ENCODE measurements at regions not wholly inside any gene's neighbourhood (a gene's known extent, or its start where the extent isn't known, plus 50 kb on each side); places are given as distances from the start of the nearest gene placed in this dataset.

GRCh38 chr5:104754311-104754995, 1191.9 kb upstream of the NUDT12 start:
- TF ChIP-seq CTCF (IDR thresholded peaks at IDR 0.05) (no peak), EZH2 (IDR thresholded peaks at IDR 0.05; ENCODE audit: borderline replicate concordance, insufficient read depth, low read depth, low read length, poor library complexity, severe bottlenecking) (no peak)
